ENCODE measurements at regions not wholly inside any gene's neighbourhood (a gene's known extent, or its start where the extent isn't known, plus 50 kb on each side); places are given as distances from the start of the nearest gene placed in this dataset.

DNA sequence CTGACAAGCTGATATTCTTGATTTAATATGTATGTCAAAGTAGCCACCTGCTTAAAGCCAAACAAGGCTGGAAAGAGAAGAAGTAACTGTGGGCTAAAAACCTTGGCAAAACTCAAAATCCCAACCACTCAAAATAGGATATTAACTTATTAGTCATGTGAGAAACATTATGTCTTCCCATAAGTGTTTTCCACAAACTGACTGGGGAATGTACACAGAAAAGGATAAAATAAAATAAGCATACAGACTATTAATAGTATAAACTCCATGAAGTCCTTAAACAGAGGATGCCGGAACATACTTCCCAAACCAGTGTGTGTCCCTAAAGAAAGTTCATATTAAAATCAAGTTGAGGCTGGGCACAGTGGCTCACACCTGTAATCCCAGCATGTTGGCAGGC, 263.7 kb upstream of the THBS1 start:
- Histone ChIP-seq H3K27ac (no peak overlapping the region), H3K27me3 (ENCODE audit: insufficient read depth in 3 of 3, low read length in 2 of 3) (no peaks in the 10 kb centered on the region), H3K4me1 (no peaks in the 10 kb centered on the region), H3K4me3 (no peak overlapping the region), H3K9me3 (no peaks in the 10 kb centered on the region), H3K36me3 (ENCODE audit: insufficient read depth in 1 of 2, low read depth in 1 of 2) (no peaks in the 10 kb centered on the region)
- DNase-seq (no peak), ATAC-seq (no peak)
- intact Hi-C loops (cut with DNase I) = no loop called here
- TF ChIP-seq, protein P1, sequence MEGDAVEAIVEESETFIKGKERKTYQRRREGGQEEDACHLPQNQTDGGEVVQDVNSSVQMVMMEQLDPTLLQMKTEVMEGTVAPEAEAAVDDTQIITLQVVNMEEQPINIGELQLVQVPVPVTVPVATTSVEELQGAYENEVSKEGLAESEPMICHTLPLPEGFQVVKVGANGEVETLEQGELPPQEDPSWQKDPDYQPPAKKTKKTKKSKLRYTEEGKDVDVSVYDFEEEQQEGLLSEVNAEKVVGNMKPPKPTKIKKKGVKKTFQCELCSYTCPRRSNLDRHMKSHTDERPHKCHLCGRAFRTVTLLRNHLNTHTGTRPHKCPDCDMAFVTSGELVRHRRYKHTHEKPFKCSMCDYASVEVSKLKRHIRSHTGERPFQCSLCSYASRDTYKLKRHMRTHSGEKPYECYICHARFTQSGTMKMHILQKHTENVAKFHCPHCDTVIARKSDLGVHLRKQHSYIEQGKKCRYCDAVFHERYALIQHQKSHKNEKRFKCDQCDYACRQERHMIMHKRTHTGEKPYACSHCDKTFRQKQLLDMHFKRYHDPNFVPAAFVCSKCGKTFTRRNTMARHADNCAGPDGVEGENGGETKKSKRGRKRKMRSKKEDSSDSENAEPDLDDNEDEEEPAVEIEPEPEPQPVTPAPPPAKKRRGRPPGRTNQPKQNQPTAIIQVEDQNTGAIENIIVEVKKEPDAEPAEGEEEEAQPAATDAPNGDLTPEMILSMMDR (IDR thresholded peaks at IDR 0.05) = no peak
- WGBS, 3 donors = 91 to 95% (median 94%) methylated on average over 1 of the region's 1 CpG

DNA sequence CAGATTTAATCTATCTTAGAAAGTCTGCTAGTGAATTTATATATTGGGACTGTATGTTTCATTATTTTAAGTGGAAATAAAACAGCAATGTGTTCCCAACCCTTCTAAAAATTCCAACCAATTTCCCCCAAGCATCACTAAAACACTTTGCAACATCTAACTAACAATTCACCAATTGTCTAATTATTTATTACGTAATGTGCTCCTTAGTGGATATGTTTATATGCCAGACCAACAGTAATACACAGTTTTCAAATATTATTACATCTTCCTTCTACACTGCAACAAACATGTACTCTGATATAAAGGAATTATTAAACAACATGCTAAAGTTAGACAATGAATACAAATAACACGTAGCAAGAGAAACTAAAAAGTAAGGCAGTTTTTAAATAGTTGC, 262.6 kb upstream of the THBS1 start:
- Histone ChIP-seq H3K4me1 (no peaks in the 10 kb centered on the region), H3K27me3 (ENCODE audit: insufficient read depth in 3 of 3, low read length in 2 of 3) (no peaks in the 10 kb centered on the region), H3K4me3 (no peak overlapping the region), H3K27ac (no peak overlapping the region), H3K9me3 (no peaks in the 10 kb centered on the region), H3K36me3 (ENCODE audit: insufficient read depth in 1 of 2, low read depth in 1 of 2) (no peaks in the 10 kb centered on the region)
- intact Hi-C loops (cut with DNase I) = no loop called here
- DNase-seq (no peak), ATAC-seq (no peak)
- WGBS, 3 donors = 92 to 93% (median 92%) methylated on average over 2 of the region's 2 CpGs
- TF ChIP-seq, protein P1 (IDR thresholded peaks at IDR 0.05) = no peak

DNA sequence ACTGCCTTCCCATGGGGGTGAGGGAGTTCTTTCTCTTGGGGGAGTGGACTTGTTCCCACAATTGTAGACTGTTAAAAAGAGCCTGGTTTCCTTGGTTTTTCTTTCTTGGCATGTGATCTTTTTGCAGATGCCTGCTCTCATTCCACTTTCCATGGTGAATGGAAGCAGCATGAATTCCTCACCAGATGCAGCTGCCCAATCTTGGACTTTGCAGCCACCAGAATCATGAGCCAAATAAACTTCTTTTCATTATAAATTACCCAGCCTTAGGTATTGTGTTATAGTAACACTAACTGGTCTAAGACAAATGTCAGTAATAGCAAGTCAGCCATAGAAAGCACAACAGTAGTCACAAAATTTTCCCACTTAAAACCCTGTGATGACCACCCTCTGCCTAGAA, 260.5 kb upstream of the THBS1 start:
- Histone ChIP-seq H3K27ac (no peak overlapping the region), H3K9me3 (no peaks in the 10 kb centered on the region), H3K27me3 (ENCODE audit: insufficient read depth in 3 of 3, low read length in 2 of 3) (no peaks in the 10 kb centered on the region), H3K4me1 (no peaks in the 10 kb centered on the region), H3K4me3 (no peak overlapping the region), H3K36me3 (ENCODE audit: insufficient read depth in 1 of 2, low read depth in 1 of 2) (no peaks in the 10 kb centered on the region)
- intact Hi-C loops (cut with DNase I) = no loop called here
- DNase-seq (no peak), ATAC-seq (no peak)
- TF ChIP-seq, protein P1 (IDR thresholded peaks at IDR 0.05) = no peak

DNA sequence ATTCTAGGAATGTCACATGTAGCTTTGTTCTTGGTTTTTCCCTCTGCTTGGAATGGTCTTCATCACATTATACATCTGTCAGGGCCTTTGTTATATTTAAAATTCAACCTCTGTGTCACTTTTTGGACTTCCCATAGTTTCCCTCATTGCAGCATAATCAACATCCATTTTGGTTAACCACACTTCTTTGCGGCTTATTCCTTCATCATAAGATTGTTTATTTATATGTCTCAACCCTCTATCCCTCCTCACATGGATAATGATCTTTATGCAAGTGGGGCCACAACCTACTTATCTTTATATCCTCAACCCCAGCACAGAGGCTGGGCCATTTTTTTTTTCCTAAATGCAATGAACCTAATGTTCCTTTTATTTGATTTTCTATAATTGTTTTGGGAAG, 260.0 kb upstream of the THBS1 start:
- H3K36me3 ChIP-seq (ENCODE audit: insufficient read depth in 1 of 2, low read depth in 1 of 2) = no peaks in the 10 kb centered on the region
- TF ChIP-seq, protein P1 (IDR thresholded peaks at IDR 0.05) = no peak
- no peaks in the 10 kb centered on the region for H3K4me1 ChIP-seq
- H3K9me3 ChIP-seq = no peaks in the 10 kb centered on the region
- intact Hi-C loops (cut with DNase I) = no loop called here
- no peak overlapping the region for H3K4me3 ChIP-seq
- 96 to 100% (median 99%) methylated on average over 1 of the region's 1 CpG for WGBS, 3 donors
- ATAC-seq (no peak), DNase-seq (no peak)
- no peaks in the 10 kb centered on the region for H3K27me3 ChIP-seq (ENCODE audit: insufficient read depth in 3 of 3, low read length in 2 of 3)
- H3K27ac ChIP-seq = no peak overlapping the region

DNA sequence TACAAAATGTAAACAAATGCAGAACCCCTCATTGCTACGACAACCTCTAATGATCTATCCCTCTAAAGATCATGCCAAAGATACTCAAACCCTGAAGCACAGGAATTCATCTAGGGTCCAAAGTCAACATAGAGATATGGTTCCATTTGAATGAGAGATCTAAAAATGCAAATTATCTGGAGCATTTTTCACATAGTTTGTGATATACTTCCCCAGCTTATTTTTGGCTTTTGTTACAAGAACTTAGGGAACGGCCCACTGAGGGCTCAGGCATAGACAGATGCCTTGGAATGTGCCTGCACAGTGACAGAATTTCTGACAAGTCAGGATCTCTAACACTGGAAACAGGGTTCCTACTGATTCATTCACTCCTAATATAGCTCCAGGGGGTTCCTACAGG, 258.9 kb upstream of the THBS1 start:
- 66 to 80% (median 68%) methylated on average over 2 of the region's 2 CpGs for WGBS, 3 donors
- TF ChIP-seq, protein P1 (IDR thresholded peaks at IDR 0.05) = no peak
- intact Hi-C loops (cut with DNase I) = no loop called here
- Histone ChIP-seq H3K27me3 (ENCODE audit: insufficient read depth in 3 of 3, low read length in 2 of 3) (no peaks in the 10 kb centered on the region), H3K4me3 (no peak overlapping the region), H3K9me3 (no peaks in the 10 kb centered on the region), H3K36me3 (ENCODE audit: insufficient read depth in 1 of 2, low read depth in 1 of 2) (no peaks in the 10 kb centered on the region), H3K4me1 (no peaks in the 10 kb centered on the region), H3K27ac (no peak overlapping the region)
- no peak for DNase-seq
- ATAC-seq = no peak
